Mesothelial cell of epicardium (in vitro differentiated cells): ENCODE measurements at regions not wholly inside any gene's neighbourhood (a gene's known extent, or its start where the extent isn't known, plus 50 kb on each side); places are given as distances from the start of the nearest gene placed in this dataset.

ENCODE experiments used
- DNase-seq, 2 experiments: peaks; one replicate each; pipeline ENCODE4 v3.0.0; 2021; ENCODE audit warnings: low spot score in 2 of 2; ENCODE audit not compliant: unreplicated experiment in 2 of 2
- H3K27ac Mint-ChIP-seq: 2 replicates; pipeline ENCODE4 v1.8.0; 2021; ENCODE audit warnings: mixed read lengths
- H3K27me3 Mint-ChIP-seq: 2 replicates; pipeline ENCODE4 v1.8.0; 2021; ENCODE audit warnings: low read depth, mixed read lengths
- H3K36me3 Mint-ChIP-seq: 2 replicates; pipeline ENCODE4 v1.8.0; 2021; ENCODE audit warnings: mixed read lengths
- H3K4me1 Mint-ChIP-seq: 2 replicates; pipeline ENCODE4 v1.8.0; 2021; ENCODE audit warnings: mixed read lengths
- H3K4me3 Mint-ChIP-seq: 2 replicates; pipeline ENCODE4 v1.8.0; 2021; ENCODE audit warnings: mild to moderate bottlenecking, moderate library complexity, mixed read lengths
- H3K9me3 Mint-ChIP-seq: 2 replicates; pipeline ENCODE4 v1.8.0; 2021; ENCODE audit warnings: mixed read lengths
- CTCF ChIP-seq: fragments of 200-600 bp; sonication (generic); IDR thresholded peaks from one replicate; pipeline ENCODE4 v1.5.0; 2021; ENCODE audit warnings: antibody characterized with exemption; ENCODE audit not compliant: unreplicated experiment

- peaks cover 5% of the 10 kb centered on the region for H3K9me3 Mint-ChIP-seq
- H3K27me3 Mint-ChIP-seq: no peaks in the 10 kb centered on the region
- DNase-seq: no peak
- no peak for TF ChIP-seq CTCF
- no peak overlapping the region for H3K4me3 Mint-ChIP-seq
- H3K4me1 Mint-ChIP-seq: peaks cover 5% of the 10 kb centered on the region
- no peaks in the 10 kb centered on the region for H3K36me3 Mint-ChIP-seq
- peak overlapping the region; percentile 4 for H3K27ac Mint-ChIP-seq
These were observed 2062.4 kb downstream of the ARAP2 start for GRCh38 chr4:34181891-34182290.

- TF ChIP-seq CTCF: no peak
- Mint-ChIP-seq H3K36me3 (no peaks in the 10 kb centered on the region), H3K27ac (no peak overlapping the region), H3K4me3 (no peak overlapping the region), H3K4me1 (peaks cover 5% of the 10 kb centered on the region), H3K9me3 (peaks cover 5% of the 10 kb centered on the region), H3K27me3 (no peaks in the 10 kb centered on the region)
- no peak for DNase-seq
These were observed 2062.0 kb downstream of the ARAP2 start for GRCh38 chr4:34182306-34182705.

GRCh38 chr4:34183926-34184325 lies 2060.4 kb downstream of the ARAP2 start:
- H3K9me3 Mint-ChIP-seq: peaks cover 5% of the 10 kb centered on the region
- no peak for DNase-seq
- H3K36me3 Mint-ChIP-seq: no peaks in the 10 kb centered on the region
- H3K27me3 Mint-ChIP-seq: no peaks in the 10 kb centered on the region
- H3K27ac Mint-ChIP-seq: no peak overlapping the region
- H3K4me1 Mint-ChIP-seq: peaks cover 5% of the 10 kb centered on the region
- TF ChIP-seq CTCF: no peak
- H3K4me3 Mint-ChIP-seq: no peak overlapping the region

- Mint-ChIP-seq H3K27me3 (no peaks in the 10 kb centered on the region), H3K27ac (no peak overlapping the region), H3K4me3 (no peak overlapping the region), H3K9me3 (peaks cover 9% of the 10 kb centered on the region), H3K36me3 (no peaks in the 10 kb centered on the region), H3K4me1 (peaks cover under 1% of the 10 kb centered on the region)
- no peak for TF ChIP-seq CTCF
- DNase-seq: no peak
These were observed 2057.3 kb downstream of the ARAP2 start for GRCh38 chr4:34187056-34187455.

GRCh38 chr4:34191443-34191842 lies 2052.9 kb downstream of the ARAP2 start:
- H3K9me3 Mint-ChIP-seq: peaks cover 9% of the 10 kb centered on the region
- no peaks in the 10 kb centered on the region for H3K27me3 Mint-ChIP-seq
- peaks cover 4% of the 10 kb centered on the region for H3K4me1 Mint-ChIP-seq
- no peak for TF ChIP-seq CTCF
- H3K36me3 Mint-ChIP-seq: no peaks in the 10 kb centered on the region
- no peak overlapping the region for H3K27ac Mint-ChIP-seq
- no peak for DNase-seq
- H3K4me3 Mint-ChIP-seq: no peak overlapping the region
